Caco-2 (cell line): ENCODE measurements at regions not wholly inside any gene's neighbourhood (a gene's known extent, or its start where the extent isn't known, plus 50 kb on each side); places are given as distances from the start of the nearest gene placed in this dataset.

Experiments used
- BruUV-seq: library from RNA; stranded (reverse); fragments of 400-500 nt; replicated peaks from 2 replicates; lab custom pipeline; 2021; lab: Mats Ljungman, UMichigan
- CTCF ChIA-PET: fragments of 300-600 bp; sonication (Branson Sonifier 250); formaldehyde crosslinking; loops from one replicate; lab custom pipeline; 2022; ENCODE audit warnings: antibody characterized with exemption; lab: Charles Lee
- POLR2A ChIA-PET: fragments of 300-600 bp; sonication (Branson Sonifier 250); formaldehyde crosslinking; loops from one replicate; lab custom pipeline; 2022; ENCODE audit warnings: antibody characterized with exemption; lab: Charles Lee
- DNase-seq, 2 experiments: peaks; one replicate each; pipeline versions ENCODE4 v3.0.0 to v3.0.0-alpha.2; 2020 to 2022
- H3K27me3 ChIP-seq: replicated peaks from 2 replicates; pipeline ENCODE4 v1.6.0; 2011; ENCODE audit warnings: low read length; ENCODE audit not compliant: control insufficient read depth, insufficient read depth
- H3K36me3 ChIP-seq: 2 replicates; pipeline ENCODE4 v1.5.1; 2011; ENCODE audit warnings: low read length; ENCODE audit not compliant: control insufficient read depth, insufficient read depth
- H3K4me1 ChIP-seq: fragments of 250-450 bp; sonication (Bioruptor Pico); 2 replicates; pipeline ENCODE4 v1.5.1; 2020; ENCODE audit warnings: mild to moderate bottlenecking
- H3K4me3 ChIP-seq: 2 replicates; pipeline ENCODE4 v1.5.1; 2011; ENCODE audit warnings: low read depth, mild to moderate bottlenecking, control low read depth, low read length
- H3K9me3 ChIP-seq: fragments of 250-450 bp; sonication (Bioruptor Pico); 2 replicates; pipeline ENCODE4 v1.5.1; 2020; ENCODE audit warnings: mild to moderate bottlenecking, moderate library complexity
- H3K27ac Mint-ChIP-seq: one replicate; pipeline ENCODE4 v1.8.0; 2022; ENCODE audit warnings: mixed read lengths; ENCODE audit not compliant: unreplicated experiment
- H3K27me3 Mint-ChIP-seq: one replicate; pipeline ENCODE4 v1.8.0; 2022; ENCODE audit warnings: mixed read lengths; ENCODE audit not compliant: insufficient read depth, unreplicated experiment
- H3K36me3 Mint-ChIP-seq: one replicate; pipeline ENCODE4 v1.8.0; 2022; ENCODE audit warnings: mild to moderate bottlenecking, mixed read lengths; ENCODE audit not compliant: insufficient read depth, unreplicated experiment
- H3K4me1 Mint-ChIP-seq: one replicate; pipeline ENCODE4 v1.8.0; 2022; ENCODE audit warnings: low read depth, mixed read lengths; ENCODE audit not compliant: unreplicated experiment
- H3K4me3 Mint-ChIP-seq: one replicate; pipeline ENCODE4 v1.8.0; 2022; ENCODE audit warnings: mild to moderate bottlenecking, moderate library complexity, mixed read lengths; ENCODE audit not compliant: unreplicated experiment
- H3K9me3 Mint-ChIP-seq: one replicate; pipeline ENCODE4 v1.8.0; 2022; ENCODE audit warnings: mixed read lengths; ENCODE audit not compliant: unreplicated experiment
- CTCF ChIP-seq, 2 experiments: fragments of 200-600 bp in 1 of 2; IDR thresholded peaks; 1 replicate in 1 of 2; 2 replicates in 1 of 2; pipeline versions ENCODE4 v1.5.1 to v1.8.0; 2011 to 2022; ENCODE audit warnings: antibody characterized with exemption in 1 of 2, control low read depth in 1 of 2, inconsistent platforms in 1 of 2, low read depth in 1 of 2, low read length in 1 of 2, mild to moderate bottlenecking in 1 of 2, moderate library complexity in 1 of 2; ENCODE audit not compliant: insufficient read depth in 1 of 2, severe bottlenecking in 1 of 2, unreplicated experiment in 1 of 2
- intact Hi-C: fragments of 100-400 bp; cut with micrococcal nuclease; formaldehyde crosslinking; loops from one replicate; pipeline ENCODE4 v1.10.0; 2022; ENCODE audit not compliant: unreplicated experiment

DNA sequence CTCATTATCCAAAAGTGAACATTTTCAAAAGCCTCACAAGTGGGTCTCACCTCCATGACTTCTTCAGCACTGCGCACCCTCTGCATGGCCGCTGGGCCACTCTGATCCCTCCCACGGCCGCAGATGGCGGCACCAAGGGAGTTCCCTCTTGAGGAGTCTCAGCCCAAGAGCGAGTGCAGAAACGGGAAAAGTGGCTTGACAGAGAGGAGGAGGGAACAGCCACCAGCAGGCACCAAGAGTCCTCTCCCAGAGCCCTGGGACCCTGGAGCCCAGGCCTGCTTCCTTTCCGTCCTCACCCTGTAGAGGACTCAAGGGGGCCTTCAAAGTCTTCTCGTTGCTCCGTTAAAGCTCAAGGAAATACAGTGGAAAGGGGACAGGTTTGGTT, 230.2 kb upstream of the DIO3 start:
- POLR2A ChIA-PET = no interaction called here
- BruUV-seq = no TSS peak
- CTCF ChIA-PET = no interaction called here
- H3K27ac Mint-ChIP-seq = no peak overlapping the region
- Histone ChIP-seq H3K4me3 (no peak overlapping the region), H3K9me3 (peaks cover 4% of the 10 kb centered on the region; the same call in 1 of the 2 replicates), H3K4me1 (peaks cover 19% of the 10 kb centered on the region), H3K36me3 (no peaks in the 10 kb centered on the region), H3K27me3 (no peaks in the 10 kb centered on the region)
- intact Hi-C loops = no loop called here
- DNase-seq = no peak
- H3K4me3 Mint-ChIP-seq = no peak overlapping the region
- TF ChIP-seq CTCF (IDR thresholded peaks at IDR 0.05; ENCODE audit: insufficient read depth in 1 of 2, low read depth in 1 of 2, low read length in 1 of 2, severe bottlenecking in 1 of 2, unreplicated experiment in 1 of 2) = no peak
- H3K27me3 Mint-ChIP-seq = no peaks in the 10 kb centered on the region
- H3K36me3 Mint-ChIP-seq = no peaks in the 10 kb centered on the region
- peaks cover 8% of the 10 kb centered on the region for H3K4me1 Mint-ChIP-seq
- peaks cover 7% of the 10 kb centered on the region for H3K9me3 Mint-ChIP-seq

DNA sequence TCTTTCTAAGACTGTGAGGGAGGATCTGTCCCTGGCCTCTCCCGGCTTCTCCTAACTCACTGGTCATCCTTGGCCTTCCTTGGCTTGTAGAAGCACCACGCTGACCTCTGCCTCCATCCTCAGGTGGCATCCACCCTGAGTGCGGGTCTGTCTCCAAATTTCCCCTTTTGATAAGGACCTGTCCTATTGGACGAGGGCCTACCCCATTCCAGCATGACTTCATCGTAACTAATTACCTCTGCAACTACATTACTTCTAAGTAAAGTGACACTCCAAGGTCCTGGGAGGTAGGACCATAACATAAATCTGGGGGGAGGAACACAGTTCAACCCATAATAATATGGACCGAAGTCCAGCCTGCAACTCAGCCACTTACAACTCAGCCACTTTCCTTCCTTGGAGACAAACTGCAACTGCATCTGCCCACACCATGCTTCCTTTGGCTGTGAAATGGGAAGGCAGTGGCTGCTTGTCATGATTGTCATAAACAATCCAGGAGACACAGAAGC, 229.6 kb upstream of the DIO3 start:
- Histone ChIP-seq H3K9me3 (peaks cover 4% of the 10 kb centered on the region; the same call in 1 of the 2 replicates), H3K4me3 (no peak overlapping the region), H3K4me1 (peaks cover 19% of the 10 kb centered on the region), H3K36me3 (no peaks in the 10 kb centered on the region), H3K27me3 (no peaks in the 10 kb centered on the region)
- ChIA-PET POLR2A (no interaction called here), CTCF (no interaction called here)
- intact Hi-C loops = no loop called here
- no peak overlapping the region for H3K27ac Mint-ChIP-seq
- peaks cover 7% of the 10 kb centered on the region for H3K9me3 Mint-ChIP-seq
- no peak overlapping the region for H3K4me3 Mint-ChIP-seq
- TF ChIP-seq CTCF (IDR thresholded peaks at IDR 0.05; ENCODE audit: insufficient read depth in 1 of 2, low read depth in 1 of 2, low read length in 1 of 2, severe bottlenecking in 1 of 2, unreplicated experiment in 1 of 2) = no peak
- BruUV-seq = no TSS peak
- peaks cover 8% of the 10 kb centered on the region for H3K4me1 Mint-ChIP-seq
- H3K27me3 Mint-ChIP-seq = no peaks in the 10 kb centered on the region
- DNase-seq = no peak
- H3K36me3 Mint-ChIP-seq = no peaks in the 10 kb centered on the region

GRCh38 chr14:101332281-101332680, 229.0 kb upstream of the DIO3 start:
- POLR2A ChIA-PET = no interaction called here
- no peak overlapping the region for H3K4me3 Mint-ChIP-seq
- BruUV-seq = no TSS peak

More at GRCh38 chr14:101332281-101332680, 229.0 kb upstream of the DIO3 start:
- H3K27me3 Mint-ChIP-seq = no peaks in the 10 kb centered on the region
- Histone ChIP-seq H3K4me3 (no peak overlapping the region), H3K9me3 (0 out of 2 replicates have a peak, but pooled peaks cover 4% of the 10 kb centered on the region), H3K36me3 (no peaks in the 10 kb centered on the region), H3K4me1 (peaks cover 19% of the 10 kb centered on the region), H3K27me3 (no peaks in the 10 kb centered on the region)
- H3K27ac Mint-ChIP-seq = peak overlapping the region; percentile 74
- CTCF ChIA-PET = no interaction called here
- no peak for DNase-seq
- H3K9me3 Mint-ChIP-seq = peaks cover 7% of the 10 kb centered on the region
- peaks cover 8% of the 10 kb centered on the region for H3K4me1 Mint-ChIP-seq
- intact Hi-C loops = no loop called here
- peaks cover 5% of the 10 kb centered on the region for H3K36me3 Mint-ChIP-seq
- no peak for TF ChIP-seq CTCF (IDR thresholded peaks at IDR 0.05; ENCODE audit: insufficient read depth in 1 of 2, low read depth in 1 of 2, low read length in 1 of 2, severe bottlenecking in 1 of 2, unreplicated experiment in 1 of 2)
